GM13976 (cell line): ENCODE measurements at regions not wholly inside any gene's neighbourhood (a gene's known extent, or its start where the extent isn't known, plus 50 kb on each side); places are given as distances from the start of the nearest gene placed in this dataset.

Experiments used
- DNase-seq: peaks from one replicate; pipeline ENCODE4 v3.0.0; 2012; ENCODE audit warnings: low spot score
- in situ Hi-C: fragments of 300-500 bp; cut with MboI; formaldehyde crosslinking; loops from one replicate; pipeline ENCODE4 v1.12.0; 2022; ENCODE audit warnings: low sequenced_read_pairs, mixed read lengths, inconsistent platforms; ENCODE audit not compliant: unreplicated experiment
- TF ChIP-seq, protein P1 (sequence below): IDR thresholded peaks from 2 replicates; pipeline ENCODE4 v1.5.1; 2012; ENCODE audit warnings: borderline replicate concordance, mild to moderate bottlenecking; ENCODE audit not compliant: insufficient read depth; ENCODE audit errors: extremely low read depth, missing control alignments, control extremely low read depth

DNA sequence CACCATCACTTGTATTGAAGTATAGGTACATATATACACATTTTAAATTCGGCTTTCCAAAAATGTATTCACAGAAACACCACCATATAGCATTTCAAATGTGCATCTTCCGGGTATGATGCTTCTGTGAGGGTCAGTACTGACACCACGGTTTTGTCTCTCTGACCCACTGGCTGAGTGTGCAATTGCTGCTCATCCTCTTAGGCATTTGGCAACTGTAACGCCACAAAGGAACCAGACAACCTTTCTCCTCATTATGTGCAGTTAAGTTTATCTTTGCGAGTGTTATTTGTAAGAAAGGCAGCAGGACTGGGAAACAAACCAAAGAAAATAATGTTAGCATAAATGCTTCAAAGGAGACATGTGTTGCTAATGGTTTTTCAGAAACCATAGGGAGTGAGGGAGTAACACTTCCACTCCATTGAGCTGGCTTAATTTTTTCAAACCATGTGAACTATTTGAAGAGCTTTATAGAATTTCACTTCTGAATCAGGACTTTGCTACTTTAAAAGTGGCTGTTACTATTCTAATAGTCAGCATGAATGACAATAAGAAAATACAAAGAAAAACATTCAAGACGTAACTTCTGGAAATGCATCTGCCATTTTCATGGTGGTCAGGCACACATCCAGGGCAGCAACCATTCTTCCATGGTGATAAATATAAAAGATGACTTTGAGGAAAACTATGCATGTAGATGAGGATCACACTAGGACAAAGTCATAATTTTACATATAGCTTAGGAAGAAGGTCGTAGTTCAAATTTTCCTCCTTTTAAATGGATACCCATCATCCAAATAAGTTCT is 423.3 kb downstream of the MZT1 start:
- in situ Hi-C loops: no loop called here
- DNase-seq: no peak
- TF ChIP-seq, protein P1, sequence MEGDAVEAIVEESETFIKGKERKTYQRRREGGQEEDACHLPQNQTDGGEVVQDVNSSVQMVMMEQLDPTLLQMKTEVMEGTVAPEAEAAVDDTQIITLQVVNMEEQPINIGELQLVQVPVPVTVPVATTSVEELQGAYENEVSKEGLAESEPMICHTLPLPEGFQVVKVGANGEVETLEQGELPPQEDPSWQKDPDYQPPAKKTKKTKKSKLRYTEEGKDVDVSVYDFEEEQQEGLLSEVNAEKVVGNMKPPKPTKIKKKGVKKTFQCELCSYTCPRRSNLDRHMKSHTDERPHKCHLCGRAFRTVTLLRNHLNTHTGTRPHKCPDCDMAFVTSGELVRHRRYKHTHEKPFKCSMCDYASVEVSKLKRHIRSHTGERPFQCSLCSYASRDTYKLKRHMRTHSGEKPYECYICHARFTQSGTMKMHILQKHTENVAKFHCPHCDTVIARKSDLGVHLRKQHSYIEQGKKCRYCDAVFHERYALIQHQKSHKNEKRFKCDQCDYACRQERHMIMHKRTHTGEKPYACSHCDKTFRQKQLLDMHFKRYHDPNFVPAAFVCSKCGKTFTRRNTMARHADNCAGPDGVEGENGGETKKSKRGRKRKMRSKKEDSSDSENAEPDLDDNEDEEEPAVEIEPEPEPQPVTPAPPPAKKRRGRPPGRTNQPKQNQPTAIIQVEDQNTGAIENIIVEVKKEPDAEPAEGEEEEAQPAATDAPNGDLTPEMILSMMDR: no peak

DNA sequence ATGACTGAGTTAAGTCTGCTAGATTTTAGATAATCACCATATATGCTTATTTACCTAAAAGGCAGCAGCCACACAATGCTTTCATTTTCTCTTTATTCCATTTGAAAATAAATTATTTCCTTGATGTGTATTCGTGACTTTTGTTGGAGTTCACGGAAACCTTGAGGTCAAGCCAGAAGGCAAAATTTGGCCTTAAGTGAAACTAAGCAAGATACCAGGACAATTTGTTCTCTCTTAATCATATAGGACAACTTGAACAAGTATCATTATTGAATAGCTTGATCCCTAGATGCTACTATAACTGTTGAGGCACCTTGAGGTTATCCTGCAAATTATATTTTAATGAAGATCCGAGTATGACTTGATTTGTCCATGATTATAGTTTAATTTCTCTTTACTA is 429.2 kb upstream of the DACH1 start:
- in situ Hi-C loops: no loop called here
- DNase-seq: no peak
- TF ChIP-seq, protein P1: no peak

DNA sequence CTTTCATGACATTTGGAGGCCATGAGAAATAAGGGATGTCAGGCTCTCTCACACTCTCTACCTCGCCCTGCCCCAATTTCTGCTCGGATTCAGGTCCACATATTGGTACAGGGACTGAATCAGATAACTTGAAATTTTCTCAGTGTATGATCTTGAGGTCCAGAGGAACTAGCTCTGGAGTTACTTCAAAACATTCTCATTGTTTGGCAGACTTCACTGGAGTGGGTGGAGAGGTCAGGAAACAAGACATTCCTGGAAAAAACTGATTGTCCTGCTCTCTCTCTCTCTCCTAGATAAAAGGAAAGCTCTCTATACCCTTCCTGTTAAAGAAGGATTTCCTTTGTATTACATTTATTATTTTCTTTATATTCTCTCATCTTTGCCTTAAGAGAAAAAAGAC is 428.1 kb upstream of the DACH1 start:
- DNase-seq: no peak
- TF ChIP-seq, protein P1: no peak
- in situ Hi-C loops: no loop called here

DNA sequence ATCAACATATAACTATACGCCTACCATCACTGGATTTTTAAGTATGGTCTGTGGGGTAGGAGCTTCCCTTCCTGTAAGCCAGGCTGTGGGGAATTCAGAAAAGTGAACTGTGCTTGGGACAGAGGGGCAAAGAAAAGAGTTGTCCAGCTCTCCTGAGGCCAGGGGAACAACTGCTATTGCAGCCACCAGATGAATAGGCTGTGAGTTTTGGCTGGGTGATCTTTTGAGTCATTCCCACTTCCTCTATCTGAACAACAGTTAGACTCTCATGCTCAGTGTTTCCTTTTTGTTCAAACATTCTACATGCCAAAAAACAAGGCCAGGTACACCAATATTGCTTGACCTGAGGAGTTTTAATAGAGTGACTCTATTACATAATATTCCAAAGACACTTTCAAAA is 426.2 kb upstream of the DACH1 start:
- DNase-seq: no peak
- in situ Hi-C loops: no loop called here
- TF ChIP-seq, protein P1: no peak

DNA sequence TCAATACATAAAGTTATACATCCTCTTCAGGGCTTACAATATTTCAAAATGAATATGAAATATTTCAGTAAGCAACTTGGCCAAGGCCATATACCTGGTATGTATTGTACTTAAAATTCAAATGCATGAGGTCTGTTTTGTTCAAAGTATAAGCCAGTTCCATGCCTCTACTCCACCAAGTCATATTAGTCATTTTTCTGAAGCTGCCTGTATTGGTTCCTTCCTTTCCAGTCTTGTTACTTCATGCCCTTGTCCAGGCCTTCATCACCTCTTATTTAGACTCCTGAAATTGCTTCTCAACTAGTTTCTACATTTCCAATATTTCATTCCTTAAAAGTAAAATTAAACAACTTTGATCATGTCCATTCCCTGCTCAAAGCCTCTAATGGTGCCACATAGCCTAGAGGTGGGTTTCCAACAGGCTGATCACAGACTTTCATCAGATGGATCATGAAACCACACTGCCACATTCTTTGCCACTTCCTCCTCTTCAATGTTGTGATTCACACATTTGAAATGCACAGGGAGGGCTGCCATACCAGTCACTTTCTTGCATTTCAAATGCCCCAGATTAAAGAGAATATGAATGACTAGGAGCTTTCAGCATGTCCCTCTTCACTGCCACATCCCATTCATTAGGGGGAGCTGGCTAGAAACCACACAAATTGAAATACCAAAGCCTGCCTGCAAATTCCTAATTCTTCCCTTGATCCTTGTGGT is 424.1 kb upstream of the DACH1 start:
- TF ChIP-seq, protein P1: no peak
- DNase-seq: no peak
- in situ Hi-C loops: no loop called here

DNA sequence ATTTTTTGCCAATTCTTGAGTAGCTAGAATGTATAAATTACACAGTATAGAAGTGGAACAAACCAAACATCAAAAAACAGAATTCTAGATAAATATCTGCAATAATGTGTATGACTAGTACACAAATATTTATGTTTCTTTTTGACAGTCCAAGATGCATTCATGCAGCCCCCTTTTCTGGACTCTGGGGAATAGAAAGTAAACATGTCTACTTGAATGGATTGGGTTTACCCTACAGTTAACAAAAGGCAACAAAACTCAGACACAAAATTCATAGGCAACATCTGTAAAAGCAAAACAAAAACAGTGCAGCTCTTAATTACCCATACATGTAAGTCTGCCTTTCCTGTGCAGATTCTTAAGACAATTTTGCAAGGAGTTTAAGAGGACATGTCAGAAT is 419.4 kb upstream of the DACH1 start:
- TF ChIP-seq, protein P1: no peak
- no peak for DNase-seq
- in situ Hi-C loops: no loop called here
